ENCODE measurements at regions not wholly inside any gene's neighbourhood (a gene's known extent, or its start where the extent isn't known, plus 50 kb on each side); places are given as distances from the start of the nearest gene placed in this dataset.

GRCh38 chr11:66789097-66789890 lies 53.9 kb upstream of the RCE1 start:
- BruUV-seq (replicated peaks), result no TSS peak
- H2AFZ ChIP-seq (ENCODE audit: low read length), result no peak overlapping the region
- no peaks in the 10 kb centered on the region for H3K9me3 ChIP-seq (ENCODE audit: low read length)
- no peaks in the 10 kb centered on the region for H3K79me2 ChIP-seq (ENCODE audit: insufficient read depth, low read length)
- H3K4me3 ChIP-seq (replicated peaks in 1 of 3; ENCODE audit: insufficient read depth in 1 of 3, low read depth in 2 of 3, low read length in 3 of 3), result no peak overlapping the region
- no peak overlapping the region for H3K27ac ChIP-seq (ENCODE audit: extremely low read length, insufficient read depth, low read length)
- H4K20me1 ChIP-seq (ENCODE audit: insufficient read depth, low read length), result no peaks in the 10 kb centered on the region; the same call in 1 of the 2 replicates
- H3K36me3 ChIP-seq (replicated peaks in 1 of 2; ENCODE audit: control insufficient read depth in 1 of 2, insufficient read depth in 2 of 2, low read length in 2 of 2), result peaks cover 0 to 1% of the 10 kb centered on the region in 2 experiments; a peak in 2 of 5 replicates
- 93% methylated on average over 2 of the region's 2 CpGs for WGBS (ENCODE audit: low lambda C conversion rate)
- no peak overlapping the region for H3K4me2 ChIP-seq (ENCODE audit: low read depth, low read length)
- ChIA-PET CTCF (ENCODE audit: low intra/inter-chr PET ratio, low total read pairs) (no interaction called here), POLR2A (no interaction called here)
- in situ Hi-C loops (cut with HindIII; ENCODE audit: extremely low pct_ligation_motif_present, low pct_unique_long_range_greater_than_20kb) (no loop called here), intact Hi-C loops (cut with micrococcal nuclease; ENCODE audit: unreplicated experiment) (no loop called here)
- H3K27me3 ChIP-seq (ENCODE audit: control insufficient read depth in 1 of 2, insufficient read depth in 2 of 2, low read length in 2 of 2), result no peaks in the 10 kb centered on the region
- peak; percentile 63; the same call in 1 of the 3 replicates for ATAC-seq
- peaks cover 18% of the 10 kb centered on the region for H3K4me1 ChIP-seq (ENCODE audit: insufficient read depth, low read length)
- DNase-seq (ENCODE audit: low spot score), result peak; percentile 50
- FAIRE-seq, result no peak
- no peak overlapping the region for H3K9ac ChIP-seq (ENCODE audit: insufficient read depth, low read depth, low read length)
- TF ChIP-seq FOXA3 (CRISPR knock-in tag; IDR thresholded peaks at IDR 0.05) (peak; percentile 62), ZNF629 (CRISPR knock-in tag; conservative IDR thresholded peaks at IDR 0.05) (peak; percentile 94), ZKSCAN1 (IDR thresholded peaks at IDR 0.05; ENCODE audit: low read length) (no peak), FOSL1 (CRISPR knock-in tag; IDR thresholded peaks at IDR 0.05; ENCODE audit: borderline replicate concordance) (peak; percentile 41; the same call in 1 of the 2 replicates), CENPBD1 (CRISPR knock-in tag; IDR thresholded peaks at IDR 0.05; ENCODE audit: borderline replicate concordance, low read depth) (no peak), HBP1 (CRISPR knock-in tag; IDR thresholded peaks at IDR 0.05; ENCODE audit: low read depth) (no peak), ETV6 (CRISPR knock-in tag; conservative IDR thresholded peaks at IDR 0.05) (no peak), ZNF652 (CRISPR knock-in tag; IDR thresholded peaks at IDR 0.05; ENCODE audit: borderline replicate concordance, low read depth) (peak; percentile 82; the same call in 1 of the 2 replicates), ARID5B (CRISPR knock-in tag; IDR thresholded peaks at IDR 0.05) (peak; percentile 38; the same call in 1 of the 2 replicates), RCOR2 (CRISPR knock-in tag; IDR thresholded peaks at IDR 0.05) (peak; percentile 88), CREB1 (IDR thresholded peaks at IDR 0.05) (0 out of 2 replicates have a peak, but pooled peaks have one; percentile 4), CREB1 (CRISPR knock-in tag; IDR thresholded peaks at IDR 0.05) (no peak), ZZZ3 (CRISPR knock-in tag; IDR thresholded peaks at IDR 0.05; ENCODE audit: borderline replicate concordance) (no peak), HNF4A (CRISPR knock-in tag; IDR thresholded peaks at IDR 0.05) (peak; percentile 5; the same call in 1 of the 2 replicates), CHD4 (IDR thresholded peaks at IDR 0.05; ENCODE audit: borderline replicate concordance, low read length) (peak; percentile 45; the same call in 1 of the 2 replicates), FOSL2 (CRISPR knock-in tag; IDR thresholded peaks at IDR 0.05) (peak; percentile 64)

All from HepG2 (cell line).